ENCODE measurements at regions not wholly inside any gene's neighbourhood (a gene's known extent, or its start where the extent isn't known, plus 50 kb on each side); places are given as distances from the start of the nearest gene placed in this dataset.
"Not testable (repeated sequence)": the region's sequence is repeated elsewhere in the genome, so short reads cannot be mapped to it uniquely, and the experiment has no call there.

- no peak for DNase-seq (ENCODE audit: extremely low read depth, low read depth)
These were observed 247.8 kb upstream of the CWC22 start for GRCh38 chr2:180254872-180255271.

GRCh38 chr2:180247658-180248057 is 240.6 kb upstream of the CWC22 start:
- no peak for DNase-seq (ENCODE audit: extremely low read depth, low read depth)

GRCh38 chr2:180246268-180246667 is 239.2 kb upstream of the CWC22 start:
- DNase-seq (ENCODE audit: extremely low read depth, low read depth), result no peak

GRCh38 chr2:180240774-180241173 is 233.7 kb upstream of the CWC22 start:
- DNase-seq (ENCODE audit: extremely low read depth, low read depth), result peak; percentile 14

GRCh38 chr2:180238729-180239128 is 231.6 kb upstream of the CWC22 start:
- no peak for DNase-seq (ENCODE audit: extremely low read depth, low read depth)

- DNase-seq (ENCODE audit: extremely low read depth, low read depth), result not testable (repeated sequence)
These were observed 229.0 kb upstream of the CWC22 start for GRCh38 chr2:180236061-180236460.

- DNase-seq (ENCODE audit: extremely low read depth, low read depth), result not testable (repeated sequence)
These were observed 228.4 kb upstream of the CWC22 start for GRCh38 chr2:180235506-180235905.

- DNase-seq (ENCODE audit: extremely low read depth, low read depth), result not testable (repeated sequence)
These were observed 227.9 kb upstream of the CWC22 start for GRCh38 chr2:180234991-180235390.

GRCh38 chr2:180231015-180231414 is 223.9 kb upstream of the CWC22 start:
- no peak for DNase-seq (ENCODE audit: extremely low read depth, low read depth)

GRCh38 chr2:180227461-180227860 is 220.4 kb upstream of the CWC22 start:
- DNase-seq (ENCODE audit: extremely low read depth, low read depth), result no peak

- no peak for DNase-seq (ENCODE audit: extremely low read depth, low read depth)
These were observed 218.0 kb upstream of the CWC22 start for GRCh38 chr2:180225118-180225517.

- DNase-seq (ENCODE audit: extremely low read depth, low read depth), result no peak
These were observed 215.5 kb upstream of the CWC22 start for GRCh38 chr2:180222644-180223043.

GRCh38 chr2:180219491-180219890 is 212.4 kb upstream of the CWC22 start:
- DNase-seq (ENCODE audit: extremely low read depth, low read depth), result no peak

GRCh38 chr2:180208841-180209240 is 201.7 kb upstream of the CWC22 start:
- DNase-seq (ENCODE audit: extremely low read depth, low read depth), result no peak

- no peak for DNase-seq (ENCODE audit: extremely low read depth, low read depth)
These were observed 198.6 kb upstream of the CWC22 start for GRCh38 chr2:180205621-180206235.

GRCh38 chr2:180203972-180204371 is 196.9 kb upstream of the CWC22 start:
- DNase-seq (ENCODE audit: extremely low read depth, low read depth), result no peak

GRCh38 chr2:180202467-180202951 is 195.4 kb upstream of the CWC22 start:
- DNase-seq (ENCODE audit: extremely low read depth, low read depth), result no peak

GRCh38 chr2:180196419-180196977 is 189.4 kb upstream of the CWC22 start:
- no peak for DNase-seq (ENCODE audit: extremely low read depth, low read depth)

- DNase-seq (ENCODE audit: extremely low read depth, low read depth), result no peak
These were observed 188.8 kb upstream of the CWC22 start for GRCh38 chr2:180195847-180196246.

GRCh38 chr2:180191432-180192124 is 184.5 kb upstream of the CWC22 start:
- peak; percentile 48 for DNase-seq (ENCODE audit: extremely low read depth, low read depth)

GRCh38 chr2:180190851-180191250 is 183.8 kb upstream of the CWC22 start:
- DNase-seq (ENCODE audit: extremely low read depth, low read depth), result no peak

GRCh38 chr2:180187611-180188010 is 180.5 kb upstream of the CWC22 start:
- no peak for DNase-seq (ENCODE audit: extremely low read depth, low read depth)

All from NCI-H460 (cell line).